ENCODE measurements at regions not wholly inside any gene's neighbourhood (a gene's known extent, or its start where the extent isn't known, plus 50 kb on each side); places are given as distances from the start of the nearest gene placed in this dataset.

DNA sequence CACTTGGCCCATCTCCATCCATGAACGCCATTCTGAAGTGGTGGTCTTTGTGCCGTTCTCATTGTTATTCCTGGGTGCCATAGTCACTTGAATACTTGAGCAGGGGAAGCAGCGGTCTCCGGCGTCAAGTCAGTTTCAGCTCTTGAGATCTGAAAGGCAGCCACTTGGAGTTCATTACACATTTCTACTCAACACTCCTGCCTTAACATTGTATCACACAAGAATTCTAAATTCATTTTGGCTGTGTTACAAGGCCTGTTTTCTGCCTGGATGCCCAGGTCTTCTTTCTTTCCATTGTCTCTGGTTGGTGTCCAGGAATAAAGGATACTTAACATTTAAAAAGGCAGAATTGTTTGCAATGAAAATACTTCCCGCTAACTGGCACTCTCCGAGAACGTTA lies 69.0 kb upstream of the RAB11FIP2 start:
- Histone ChIP-seq H3K27ac (no peak overlapping the region), H3K4me2 (no peak overlapping the region), H3K4me1 (ENCODE audit: insufficient read depth) (peaks cover 7% of the 10 kb centered on the region), H3K27me3 (no peaks in the 10 kb centered on the region), H3K36me3 (replicated peaks; ENCODE audit: insufficient read depth, low read depth) (no peaks in the 10 kb centered on the region), H4K20me1 (ENCODE audit: insufficient read depth, poor library complexity, severe bottlenecking) (no peaks in the 10 kb centered on the region), H3K4me3 (no peak overlapping the region), H2AFZ (no peak overlapping the region), H3K79me2 (no peaks in the 10 kb centered on the region), H3K9me2 (replicated peaks; ENCODE audit: insufficient read depth) (no peaks in the 10 kb centered on the region), H3K9me3 (ENCODE audit: low read depth) (no peaks in the 10 kb centered on the region)
- WGBS (ENCODE audit: low lambda C conversion rate, missing lambda C conversion rate), result 91% methylated on average over 8 of the region's 8 CpGs
- no peak for TF ChIP-seq EZH2phosphoT487 (IDR thresholded peaks at IDR 0.05; ENCODE audit: low read depth, severe bottlenecking, unreplicated experiment)
- TF ChIP-seq EZH2 (IDR thresholded peaks at IDR 0.05; ENCODE audit: borderline replicate concordance), result no peak
- DNase-seq (ENCODE audit: low spot score), result no peak

DNA sequence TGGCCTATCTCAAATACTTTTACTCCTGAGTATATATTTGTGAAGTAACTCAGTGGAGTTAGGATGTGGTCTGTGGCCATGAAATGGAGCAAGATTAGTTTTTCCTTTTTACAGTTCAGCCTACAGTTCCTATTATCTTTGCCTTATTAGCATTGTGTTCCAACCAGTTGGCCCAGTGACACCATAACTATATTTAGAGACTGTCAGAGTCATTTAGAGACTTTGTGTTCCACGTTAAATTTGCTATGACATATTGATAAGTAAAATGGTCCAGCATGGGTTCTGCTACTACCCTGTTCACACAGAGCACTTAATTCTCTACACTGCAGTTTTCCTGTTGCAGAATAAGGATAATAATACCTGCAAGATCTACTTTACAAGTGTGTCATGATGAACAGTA lies 68.3 kb upstream of the RAB11FIP2 start:
- H3K4me3 ChIP-seq, result no peak overlapping the region
- H3K27ac ChIP-seq, result no peak overlapping the region
- H3K27me3 ChIP-seq, result no peaks in the 10 kb centered on the region
- H3K36me3 ChIP-seq (replicated peaks; ENCODE audit: insufficient read depth, low read depth), result no peaks in the 10 kb centered on the region
- no peaks in the 10 kb centered on the region for H3K79me2 ChIP-seq
- H3K4me1 ChIP-seq (ENCODE audit: insufficient read depth), result peaks cover 7% of the 10 kb centered on the region
- TF ChIP-seq, protein P1, sequence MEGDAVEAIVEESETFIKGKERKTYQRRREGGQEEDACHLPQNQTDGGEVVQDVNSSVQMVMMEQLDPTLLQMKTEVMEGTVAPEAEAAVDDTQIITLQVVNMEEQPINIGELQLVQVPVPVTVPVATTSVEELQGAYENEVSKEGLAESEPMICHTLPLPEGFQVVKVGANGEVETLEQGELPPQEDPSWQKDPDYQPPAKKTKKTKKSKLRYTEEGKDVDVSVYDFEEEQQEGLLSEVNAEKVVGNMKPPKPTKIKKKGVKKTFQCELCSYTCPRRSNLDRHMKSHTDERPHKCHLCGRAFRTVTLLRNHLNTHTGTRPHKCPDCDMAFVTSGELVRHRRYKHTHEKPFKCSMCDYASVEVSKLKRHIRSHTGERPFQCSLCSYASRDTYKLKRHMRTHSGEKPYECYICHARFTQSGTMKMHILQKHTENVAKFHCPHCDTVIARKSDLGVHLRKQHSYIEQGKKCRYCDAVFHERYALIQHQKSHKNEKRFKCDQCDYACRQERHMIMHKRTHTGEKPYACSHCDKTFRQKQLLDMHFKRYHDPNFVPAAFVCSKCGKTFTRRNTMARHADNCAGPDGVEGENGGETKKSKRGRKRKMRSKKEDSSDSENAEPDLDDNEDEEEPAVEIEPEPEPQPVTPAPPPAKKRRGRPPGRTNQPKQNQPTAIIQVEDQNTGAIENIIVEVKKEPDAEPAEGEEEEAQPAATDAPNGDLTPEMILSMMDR (IDR thresholded peaks at IDR 0.05; ENCODE audit: poor library complexity), result no peak
- DNase-seq (ENCODE audit: low spot score), result no peak
- 83% methylated on average over 1 of the region's 1 CpG for WGBS (ENCODE audit: low lambda C conversion rate, missing lambda C conversion rate)
- H2AFZ ChIP-seq, result no peak overlapping the region
- no peaks in the 10 kb centered on the region for H3K9me3 ChIP-seq (ENCODE audit: low read depth)
- no peak overlapping the region for H3K4me2 ChIP-seq
- H4K20me1 ChIP-seq (ENCODE audit: insufficient read depth, poor library complexity, severe bottlenecking), result no peaks in the 10 kb centered on the region
- H3K9me2 ChIP-seq (replicated peaks; ENCODE audit: insufficient read depth), result no peaks in the 10 kb centered on the region

DNA sequence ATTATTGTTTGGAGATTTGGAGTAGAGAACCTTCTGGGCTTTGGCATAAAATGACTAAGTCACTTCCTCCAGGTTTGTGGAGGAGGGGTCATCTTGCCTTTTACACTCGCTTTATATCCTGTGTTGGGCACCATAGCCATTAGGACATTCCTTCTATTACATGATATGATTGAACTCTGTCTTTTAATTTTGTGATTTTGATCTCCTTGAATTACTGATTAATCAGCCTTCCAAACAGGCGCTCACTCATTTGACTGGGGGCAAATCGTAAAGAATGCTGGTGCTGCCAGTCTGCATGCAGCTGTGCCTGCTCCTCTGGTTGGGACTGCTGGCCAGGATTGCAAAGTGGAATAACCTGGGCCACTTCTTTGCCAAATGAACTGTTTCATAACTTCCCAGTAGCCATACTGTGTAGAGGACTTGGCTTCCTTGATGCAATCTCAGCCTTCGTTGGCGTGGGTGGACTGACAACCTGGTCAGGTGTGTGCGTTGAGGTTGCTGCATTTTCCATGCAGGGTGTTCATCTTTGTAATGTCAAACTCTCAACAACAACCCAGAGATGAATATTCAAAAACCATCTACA lies 65.9 kb upstream of the RAB11FIP2 start:
- Histone ChIP-seq H2AFZ (no peak overlapping the region), H3K4me2 (no peak overlapping the region), H3K79me2 (no peaks in the 10 kb centered on the region), H3K9me2 (replicated peaks; ENCODE audit: insufficient read depth) (no peaks in the 10 kb centered on the region), H3K4me3 (no peak overlapping the region), H4K20me1 (ENCODE audit: insufficient read depth, poor library complexity, severe bottlenecking) (no peaks in the 10 kb centered on the region), H3K36me3 (replicated peaks; ENCODE audit: insufficient read depth, low read depth) (no peaks in the 10 kb centered on the region), H3K4me1 (ENCODE audit: insufficient read depth) (peaks cover 7% of the 10 kb centered on the region), H3K27me3 (no peaks in the 10 kb centered on the region), H3K9me3 (ENCODE audit: low read depth) (no peaks in the 10 kb centered on the region), H3K27ac (no peak overlapping the region)
- TF ChIP-seq EZH2 (IDR thresholded peaks at IDR 0.05; ENCODE audit: borderline replicate concordance) (no peak), EZH2phosphoT487 (IDR thresholded peaks at IDR 0.05; ENCODE audit: low read depth, severe bottlenecking, unreplicated experiment) (no peak)
- TF ChIP-seq, protein P1 (IDR thresholded peaks at IDR 0.05; ENCODE audit: poor library complexity), result no peak
- no peak for DNase-seq (ENCODE audit: low spot score)
- 97% methylated on average over 6 of the region's 6 CpGs for WGBS (ENCODE audit: low lambda C conversion rate, missing lambda C conversion rate)

DNA sequence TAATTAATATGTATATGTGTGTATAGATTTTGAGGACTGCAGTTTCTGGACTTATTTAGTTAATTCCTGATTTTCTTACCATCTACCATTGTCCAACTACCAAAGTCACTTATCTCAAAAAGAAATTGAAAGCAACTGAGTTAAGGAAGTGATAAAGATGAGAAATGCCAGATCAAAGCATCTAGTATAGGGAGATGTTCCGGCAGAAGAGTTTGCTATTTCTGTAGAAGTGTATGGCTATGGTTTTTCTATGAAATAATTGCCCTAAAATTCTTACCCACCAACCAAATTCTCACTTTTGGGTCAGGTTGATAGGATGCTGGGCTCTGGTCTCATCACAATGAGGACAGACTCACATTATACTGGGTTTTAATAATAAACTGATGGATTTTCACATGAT lies 64.0 kb upstream of the RAB11FIP2 start:
- H3K27me3 ChIP-seq, result no peaks in the 10 kb centered on the region
- H3K36me3 ChIP-seq (replicated peaks; ENCODE audit: insufficient read depth, low read depth), result no peaks in the 10 kb centered on the region
- no peak overlapping the region for H3K4me2 ChIP-seq
- no peaks in the 10 kb centered on the region for H3K9me3 ChIP-seq (ENCODE audit: low read depth)
- 93% methylated on average over 1 of the region's 1 CpG for WGBS (ENCODE audit: low lambda C conversion rate, missing lambda C conversion rate)
- H3K4me1 ChIP-seq (ENCODE audit: insufficient read depth), result no peaks in the 10 kb centered on the region
- DNase-seq (ENCODE audit: low spot score), result no peak
- no peaks in the 10 kb centered on the region for H3K79me2 ChIP-seq
- no peak for TF ChIP-seq EZH2phosphoT487 (IDR thresholded peaks at IDR 0.05; ENCODE audit: low read depth, severe bottlenecking, unreplicated experiment)
- TF ChIP-seq EZH2 (IDR thresholded peaks at IDR 0.05; ENCODE audit: borderline replicate concordance), result no peak
- TF ChIP-seq, protein P1 (IDR thresholded peaks at IDR 0.05; ENCODE audit: poor library complexity), result no peak
- H3K27ac ChIP-seq, result no peak overlapping the region
- no peaks in the 10 kb centered on the region for H4K20me1 ChIP-seq (ENCODE audit: insufficient read depth, poor library complexity, severe bottlenecking)
- H2AFZ ChIP-seq, result no peak overlapping the region
- no peak overlapping the region for H3K4me3 ChIP-seq
- no peaks in the 10 kb centered on the region for H3K9me2 ChIP-seq (replicated peaks; ENCODE audit: insufficient read depth)
